GM12864 (cell line): ENCODE measurements at regions not wholly inside any gene's neighbourhood (a gene's known extent, or its start where the extent isn't known, plus 50 kb on each side); places are given as distances from the start of the nearest gene placed in this dataset.

Source experiments
- DNase-seq: peaks from one replicate; pipeline ENCODE4 v3.0.0-alpha.2; 2011; ENCODE audit warnings: low read depth
- H3K4me3 ChIP-seq: 2 replicates; pipeline ENCODE4 v1.5.1; 2011; ENCODE audit warnings: mild to moderate bottlenecking, low read depth, low read length, control low read depth
- TF ChIP-seq, protein P1 (sequence below): IDR thresholded peaks from 2 replicates; pipeline ENCODE4 v1.5.1; 2011; ENCODE audit warnings: low read depth, mild to moderate bottlenecking, moderate library complexity, low read length, control low read depth, inconsistent platforms; ENCODE audit errors: missing control alignments

GRCh38 chr15:97875513-97876280 is 84.8 kb upstream of the ARRDC4 start:
- TF ChIP-seq, protein P1, sequence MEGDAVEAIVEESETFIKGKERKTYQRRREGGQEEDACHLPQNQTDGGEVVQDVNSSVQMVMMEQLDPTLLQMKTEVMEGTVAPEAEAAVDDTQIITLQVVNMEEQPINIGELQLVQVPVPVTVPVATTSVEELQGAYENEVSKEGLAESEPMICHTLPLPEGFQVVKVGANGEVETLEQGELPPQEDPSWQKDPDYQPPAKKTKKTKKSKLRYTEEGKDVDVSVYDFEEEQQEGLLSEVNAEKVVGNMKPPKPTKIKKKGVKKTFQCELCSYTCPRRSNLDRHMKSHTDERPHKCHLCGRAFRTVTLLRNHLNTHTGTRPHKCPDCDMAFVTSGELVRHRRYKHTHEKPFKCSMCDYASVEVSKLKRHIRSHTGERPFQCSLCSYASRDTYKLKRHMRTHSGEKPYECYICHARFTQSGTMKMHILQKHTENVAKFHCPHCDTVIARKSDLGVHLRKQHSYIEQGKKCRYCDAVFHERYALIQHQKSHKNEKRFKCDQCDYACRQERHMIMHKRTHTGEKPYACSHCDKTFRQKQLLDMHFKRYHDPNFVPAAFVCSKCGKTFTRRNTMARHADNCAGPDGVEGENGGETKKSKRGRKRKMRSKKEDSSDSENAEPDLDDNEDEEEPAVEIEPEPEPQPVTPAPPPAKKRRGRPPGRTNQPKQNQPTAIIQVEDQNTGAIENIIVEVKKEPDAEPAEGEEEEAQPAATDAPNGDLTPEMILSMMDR = no peak
- no peak for DNase-seq
- no peak overlapping the region for H3K4me3 ChIP-seq

GRCh38 chr15:97876281-97876675 is 84.2 kb upstream of the ARRDC4 start:
- DNase-seq = no peak
- H3K4me3 ChIP-seq = no peak overlapping the region
- TF ChIP-seq, protein P1 = no peak

DNA sequence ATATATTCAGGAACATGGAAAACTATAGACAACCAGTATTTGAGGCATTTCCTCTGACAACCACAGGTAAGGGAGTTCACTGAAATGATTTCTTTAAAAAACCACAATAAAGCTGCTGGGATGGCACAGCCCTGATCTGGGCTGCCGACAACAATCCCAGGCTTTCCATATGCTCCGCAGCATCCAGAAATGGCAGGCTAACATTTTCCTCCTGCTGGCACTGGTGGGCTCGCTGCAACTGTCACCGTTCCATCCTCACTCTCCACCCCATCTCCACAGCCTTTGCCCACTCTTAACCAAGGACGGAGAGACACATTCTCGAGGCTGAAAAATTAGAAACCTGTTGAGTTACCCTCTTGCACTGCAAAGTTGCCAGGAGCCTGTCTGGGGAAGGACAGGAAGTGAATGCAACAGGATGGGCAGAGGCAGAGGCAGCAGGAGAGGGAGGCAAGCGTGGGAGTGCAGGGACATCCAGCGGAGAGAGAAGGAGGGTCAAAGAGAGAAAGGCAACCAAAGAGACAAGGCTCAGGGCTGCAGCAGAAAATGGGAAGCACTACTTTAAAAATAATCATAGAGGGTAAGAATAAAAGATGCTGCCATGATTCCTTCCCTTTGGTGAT is 79.0 kb upstream of the ARRDC4 start:
- H3K4me3 ChIP-seq = no peak overlapping the region
- TF ChIP-seq, protein P1 = no peak
- no peak for DNase-seq

GRCh38 chr15:97884513-97885131 is 75.9 kb upstream of the ARRDC4 start:
- no peak overlapping the region for H3K4me3 ChIP-seq
- no peak for DNase-seq
- TF ChIP-seq, protein P1 = no peak

- no peak overlapping the region for H3K4me3 ChIP-seq
- TF ChIP-seq, protein P1 = no peak
- no peak for DNase-seq
These were observed 70.2 kb upstream of the ARRDC4 start for GRCh38 chr15:97890307-97890706.

- TF ChIP-seq, protein P1 = no peak
- H3K4me3 ChIP-seq = no peak overlapping the region
- no peak for DNase-seq
These were observed 68.2 kb upstream of the ARRDC4 start for GRCh38 chr15:97892167-97892938.
